HG03432 (cell line): ENCODE measurements at regions not wholly inside any gene's neighbourhood (a gene's known extent, or its start where the extent isn't known, plus 50 kb on each side); places are given as distances from the start of the nearest gene placed in this dataset.

Experiments used
- ATAC-seq: cut with Tn5 transposase; IDR thresholded peaks from one replicate; pipeline ENCODE4 v1.9.1; 2021; ENCODE audit warnings: mild to moderate bottlenecking, moderate library complexity; ENCODE audit not compliant: unreplicated experiment

DNA sequence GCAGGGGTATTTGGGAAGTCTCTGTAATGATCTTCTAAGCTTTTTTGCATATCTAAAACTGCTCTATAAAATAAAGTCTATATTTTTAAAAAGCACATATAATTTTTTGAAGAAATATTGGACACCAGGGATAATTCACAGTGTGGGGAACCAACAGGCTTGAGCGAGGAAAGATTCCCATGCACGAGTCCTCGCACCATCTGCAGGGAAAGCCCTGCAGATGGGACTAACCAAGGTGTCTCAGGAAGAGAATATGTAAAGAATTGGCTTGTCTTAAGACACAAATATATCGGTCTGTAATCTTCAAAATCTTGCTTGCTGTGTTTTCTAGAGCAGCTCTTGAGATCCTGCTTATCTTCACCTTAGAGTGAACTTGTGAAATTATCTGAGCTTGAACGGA, 77.2 kb upstream of the SEMA6D start:
- no peak for ATAC-seq

DNA sequence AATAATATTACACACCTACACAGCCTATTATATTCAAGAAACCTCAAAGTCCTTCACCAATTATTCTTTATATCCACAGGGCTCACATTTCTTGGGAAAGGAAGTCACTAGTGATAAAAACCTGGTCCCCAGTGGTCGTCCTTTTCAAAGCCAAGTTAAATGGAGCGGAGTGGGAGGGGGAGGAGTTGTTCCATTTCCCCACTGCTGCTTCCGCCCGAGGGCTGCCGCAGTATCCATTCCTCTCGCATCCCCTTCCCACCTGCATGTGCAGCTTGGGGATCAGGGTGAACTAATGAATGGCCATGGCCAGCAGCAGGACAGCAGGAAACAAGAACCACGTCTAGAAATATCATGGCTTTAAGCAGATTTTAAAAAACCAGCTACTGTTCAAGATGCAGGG, 76.4 kb upstream of the SEMA6D start:
- no peak for ATAC-seq

DNA sequence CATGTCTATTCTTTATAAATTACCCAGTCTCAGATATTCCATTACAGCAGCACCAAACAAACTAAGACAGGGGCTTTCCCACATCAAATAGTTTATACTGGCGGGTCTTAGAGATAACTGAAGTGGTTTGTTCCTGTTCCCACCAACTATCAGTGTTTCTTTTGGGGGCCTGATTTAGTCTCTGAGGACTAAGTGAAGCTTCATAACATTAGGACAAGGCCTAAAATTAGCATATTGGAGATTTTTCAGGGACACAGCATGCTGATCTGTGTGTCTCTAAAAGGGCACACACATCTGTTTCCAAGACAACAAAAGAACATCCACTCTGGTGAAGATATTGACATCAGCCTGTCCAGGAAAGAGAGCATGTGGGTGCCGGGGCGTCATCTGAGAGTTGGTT, 72.6 kb upstream of the SEMA6D start:
- ATAC-seq: no peak

DNA sequence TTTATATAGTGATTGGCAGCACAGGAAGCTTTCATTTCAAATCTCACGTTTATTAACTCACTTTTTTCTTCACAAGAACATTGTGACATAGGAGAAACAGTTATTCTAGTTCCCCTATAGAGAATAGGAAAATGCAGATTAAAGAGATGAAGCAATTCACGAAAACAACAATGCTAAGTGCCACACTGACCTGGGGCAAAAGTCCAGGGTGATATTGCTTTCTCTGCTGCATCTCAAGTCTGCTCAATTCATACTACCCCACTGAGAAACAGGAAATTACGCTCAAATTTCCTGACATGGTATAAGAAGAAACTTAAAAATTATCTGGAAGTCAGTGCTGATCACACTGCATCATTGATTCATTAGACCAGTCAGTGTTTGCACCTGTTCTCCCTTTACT, 66.7 kb upstream of the SEMA6D start:
- no peak for ATAC-seq

DNA sequence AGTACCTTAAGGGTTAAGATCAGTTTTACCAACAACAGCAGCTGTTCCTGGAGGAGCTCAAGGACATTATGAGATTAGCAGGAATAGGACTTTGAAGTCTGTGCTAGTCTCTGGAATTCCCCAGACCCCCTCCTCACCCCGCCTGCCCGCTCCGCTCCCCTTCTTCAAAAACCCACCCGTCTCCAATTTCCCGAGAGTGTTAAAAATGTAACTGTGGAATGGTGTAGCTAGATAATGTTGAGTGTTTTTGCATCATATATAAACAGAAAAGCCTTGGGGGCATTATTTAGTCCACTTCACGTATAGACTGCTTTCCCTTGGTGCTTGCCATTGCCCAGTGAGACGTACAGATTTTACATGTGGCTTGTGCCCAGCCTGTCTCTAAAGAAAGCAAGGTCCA, 65.0 kb upstream of the SEMA6D start:
- ATAC-seq: no peak

DNA sequence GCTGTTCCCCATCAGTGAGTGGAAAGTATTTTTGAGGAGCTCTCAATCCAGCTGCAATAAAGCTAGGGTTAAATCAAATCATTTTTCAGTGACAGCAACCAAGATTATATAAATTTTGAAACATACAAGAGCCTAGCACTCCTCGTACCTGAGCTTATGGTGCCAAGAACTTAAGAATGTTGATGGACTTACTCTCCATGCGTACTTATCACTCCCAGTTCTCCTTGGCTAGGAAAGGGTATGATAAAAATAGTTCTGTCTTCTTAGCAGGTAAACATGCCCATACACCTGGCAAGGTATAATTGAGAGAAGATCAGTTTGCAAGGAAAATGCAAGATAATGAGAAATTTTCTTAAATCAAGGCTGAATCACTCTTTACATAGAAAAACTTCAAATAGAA, 64.5 kb upstream of the SEMA6D start:
- no peak for ATAC-seq

DNA sequence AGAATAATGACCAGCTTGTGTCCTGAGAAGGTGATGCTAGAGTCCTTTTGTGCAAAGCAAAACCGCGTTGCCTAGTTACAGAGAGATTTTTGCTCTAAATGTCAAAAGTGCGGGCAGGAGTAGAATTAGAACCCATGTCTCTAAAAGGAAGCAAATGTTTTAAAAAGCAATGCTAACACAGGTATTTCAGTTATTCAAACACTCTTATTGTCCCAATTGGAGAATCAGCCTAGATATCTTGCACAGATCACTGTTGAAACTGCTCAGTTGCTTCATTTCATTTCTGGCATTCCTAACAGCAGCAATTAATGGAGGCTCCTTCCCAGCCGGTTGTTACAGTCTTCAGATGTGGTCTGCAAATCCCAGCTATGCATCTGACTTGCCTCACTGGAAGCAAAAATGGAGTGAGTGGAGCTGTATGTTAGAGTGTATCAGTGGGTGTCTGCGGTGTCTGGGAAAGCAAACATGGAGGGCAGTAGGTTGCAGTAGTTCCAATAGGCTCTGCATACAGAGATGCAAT, 55.6 kb upstream of the SEMA6D start:
- no peak for ATAC-seq

DNA sequence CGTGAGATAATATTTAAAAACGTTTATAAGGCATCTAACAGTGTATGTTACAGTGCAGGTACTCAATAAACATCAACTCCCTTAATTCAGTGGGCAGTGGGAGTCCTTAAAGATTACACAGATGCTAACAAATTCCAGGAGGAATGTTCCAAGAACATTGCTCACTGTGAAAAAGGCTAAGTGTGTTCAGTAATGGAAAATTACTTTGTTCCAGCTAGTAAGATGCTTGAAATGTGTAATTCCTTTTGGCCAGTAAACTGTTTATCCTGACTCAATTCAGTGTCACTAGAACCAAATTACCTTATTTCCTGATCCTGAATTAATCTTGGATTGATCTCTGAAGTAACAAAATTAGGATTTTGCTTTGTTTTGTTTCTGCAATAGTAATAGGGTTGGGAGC, 54.2 kb upstream of the SEMA6D start:
- ATAC-seq: no peak
